NK-92 treated with Interleukin-12 subunit alpha and Interleukin-12 subunit beta, amount 100 ng/mL, for 24 hours (cell line): ENCODE measurements at regions not wholly inside any gene's neighbourhood (a gene's known extent, or its start where the extent isn't known, plus 50 kb on each side); places are given as distances from the start of the nearest gene placed in this dataset.
"Not testable (repeated sequence)": the region's sequence is repeated elsewhere in the genome, so short reads cannot be mapped to it uniquely, and the experiment has no call there.

Experiments
- DNase-seq: peaks from one replicate; lab custom pipeline; 2025; lab: John Stamatoyannopoulos, UW

- DNase-seq: not testable (repeated sequence)
These were observed 235.9 kb upstream of the SFSWAP start for GRCh38 chr12:131475012-131475411.

GRCh38 chr12:131477613-131478012 lies 233.3 kb upstream of the SFSWAP start:
- no peak for DNase-seq

- no peak for DNase-seq
These were observed 232.4 kb upstream of the SFSWAP start for GRCh38 chr12:131478468-131478867.

- no peak for DNase-seq
These were observed 228.7 kb upstream of the SFSWAP start for GRCh38 chr12:131482199-131482598.

- DNase-seq: no peak
These were observed 228.2 kb upstream of the SFSWAP start for GRCh38 chr12:131482686-131483085.

GRCh38 chr12:131486451-131487230 lies 224.2 kb upstream of the SFSWAP start:
- DNase-seq: no peak

- DNase-seq: no peak
These were observed 223.3 kb upstream of the SFSWAP start for GRCh38 chr12:131487388-131488124.

GRCh38 chr12:131489718-131490117 lies 221.2 kb upstream of the SFSWAP start:
- DNase-seq: no peak

GRCh38 chr12:131491155-131491554 lies 219.7 kb upstream of the SFSWAP start:
- DNase-seq: no peak

GRCh38 chr12:131491916-131492490 lies 218.9 kb upstream of the SFSWAP start:
- no peak for DNase-seq

- no peak for DNase-seq
These were observed 217.6 kb upstream of the SFSWAP start for GRCh38 chr12:131493068-131493826.

- DNase-seq: no peak
These were observed 216.7 kb upstream of the SFSWAP start for GRCh38 chr12:131494216-131494615.

GRCh38 chr12:131494741-131495524 lies 216.0 kb upstream of the SFSWAP start:
- DNase-seq: no peak

GRCh38 chr12:131497966-131498365 lies 212.9 kb upstream of the SFSWAP start:
- DNase-seq: no peak

GRCh38 chr12:131499160-131499863 lies 211.6 kb upstream of the SFSWAP start:
- no peak for DNase-seq

- DNase-seq: no peak
These were observed 211.1 kb upstream of the SFSWAP start for GRCh38 chr12:131499864-131500190.

GRCh38 chr12:131500564-131500963 lies 210.3 kb upstream of the SFSWAP start:
- DNase-seq: no peak

GRCh38 chr12:131505561-131505960 lies 205.3 kb upstream of the SFSWAP start:
- no peak for DNase-seq

GRCh38 chr12:131506426-131506825 lies 204.5 kb upstream of the SFSWAP start:
- no peak for DNase-seq

- no peak for DNase-seq
These were observed 203.8 kb upstream of the SFSWAP start for GRCh38 chr12:131507094-131507493.

- no peak for DNase-seq
These were observed 203.0 kb upstream of the SFSWAP start for GRCh38 chr12:131507881-131508280.
